ENCODE measurements at regions not wholly inside any gene's neighbourhood (a gene's known extent, or its start where the extent isn't known, plus 50 kb on each side); places are given as distances from the start of the nearest gene placed in this dataset.

- Mint-ChIP-seq H3K4me3 (ENCODE audit: low read depth, unreplicated experiment) (no peak overlapping the region), H3K27ac (ENCODE audit: unreplicated experiment) (no peak overlapping the region), H3K9me3 (ENCODE audit: low read depth, unreplicated experiment) (no peaks in the 10 kb centered on the region), H3K4me1 (ENCODE audit: low read depth, unreplicated experiment) (no peaks in the 10 kb centered on the region), H3K27me3 (ENCODE audit: unreplicated experiment) (no peaks in the 10 kb centered on the region), H3K36me3 (ENCODE audit: insufficient read depth, unreplicated experiment) (no peaks in the 10 kb centered on the region)
- DNase-seq, result no peak
- TF ChIP-seq CTCF (IDR thresholded peaks at IDR 0.05; ENCODE audit: unreplicated experiment), result no peak
- intact Hi-C loops (cut with micrococcal nuclease; ENCODE audit: unreplicated experiment), result no loop called here
- CTCF ChIA-PET, result no interaction called here
- BruUV-seq (replicated peaks), result no TSS peak
These were observed 904.3 kb downstream of the DIAPH3 start for GRCh38 chr13:59259165-59260000.

- CTCF ChIA-PET, result no interaction called here
- H3K36me3 Mint-ChIP-seq (ENCODE audit: insufficient read depth, unreplicated experiment), result no peaks in the 10 kb centered on the region
- no peaks in the 10 kb centered on the region for H3K4me1 Mint-ChIP-seq (ENCODE audit: low read depth, unreplicated experiment)
- H3K27ac Mint-ChIP-seq (ENCODE audit: unreplicated experiment), result no peak overlapping the region
- TF ChIP-seq CTCF (IDR thresholded peaks at IDR 0.05; ENCODE audit: unreplicated experiment), result no peak
- no peak for DNase-seq
- intact Hi-C loops (cut with micrococcal nuclease; ENCODE audit: unreplicated experiment), result no loop called here
- H3K9me3 Mint-ChIP-seq (ENCODE audit: low read depth, unreplicated experiment), result no peaks in the 10 kb centered on the region
- no TSS peak for BruUV-seq (replicated peaks)
- no peak overlapping the region for H3K4me3 Mint-ChIP-seq (ENCODE audit: low read depth, unreplicated experiment)
- no peaks in the 10 kb centered on the region for H3K27me3 Mint-ChIP-seq (ENCODE audit: unreplicated experiment)
These were observed 901.7 kb downstream of the DIAPH3 start for GRCh38 chr13:59261928-59262488.

DNA sequence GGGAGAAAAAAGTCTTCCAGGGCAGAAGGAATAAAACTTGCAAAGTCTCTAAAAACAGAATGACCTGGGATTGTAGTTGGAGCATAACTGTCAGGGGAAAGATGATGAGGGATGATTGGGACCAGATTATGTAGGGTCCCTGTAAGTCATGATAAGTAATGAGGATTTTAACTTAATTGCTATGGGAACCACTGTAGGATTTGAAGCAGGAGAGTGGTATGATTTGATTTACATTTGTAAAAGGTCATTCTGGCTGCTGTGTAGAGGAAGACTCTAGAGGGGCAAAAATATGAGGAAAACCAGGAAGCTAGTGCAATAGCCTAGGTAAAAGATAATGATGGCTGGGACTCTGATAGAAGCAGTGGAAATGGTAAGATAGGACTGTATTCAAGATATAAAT lies 900.2 kb downstream of the DIAPH3 start:
- CTCF ChIA-PET, result no interaction called here
- Mint-ChIP-seq H3K36me3 (ENCODE audit: insufficient read depth, unreplicated experiment) (no peaks in the 10 kb centered on the region), H3K27ac (ENCODE audit: unreplicated experiment) (no peak overlapping the region), H3K4me1 (ENCODE audit: low read depth, unreplicated experiment) (no peaks in the 10 kb centered on the region), H3K27me3 (ENCODE audit: unreplicated experiment) (no peaks in the 10 kb centered on the region), H3K9me3 (ENCODE audit: low read depth, unreplicated experiment) (no peaks in the 10 kb centered on the region), H3K4me3 (ENCODE audit: low read depth, unreplicated experiment) (no peak overlapping the region)
- BruUV-seq (replicated peaks), result no TSS peak
- TF ChIP-seq CTCF (IDR thresholded peaks at IDR 0.05; ENCODE audit: unreplicated experiment), result no peak
- DNase-seq, result no peak
- intact Hi-C loops (cut with micrococcal nuclease; ENCODE audit: unreplicated experiment), result no loop called here

DNA sequence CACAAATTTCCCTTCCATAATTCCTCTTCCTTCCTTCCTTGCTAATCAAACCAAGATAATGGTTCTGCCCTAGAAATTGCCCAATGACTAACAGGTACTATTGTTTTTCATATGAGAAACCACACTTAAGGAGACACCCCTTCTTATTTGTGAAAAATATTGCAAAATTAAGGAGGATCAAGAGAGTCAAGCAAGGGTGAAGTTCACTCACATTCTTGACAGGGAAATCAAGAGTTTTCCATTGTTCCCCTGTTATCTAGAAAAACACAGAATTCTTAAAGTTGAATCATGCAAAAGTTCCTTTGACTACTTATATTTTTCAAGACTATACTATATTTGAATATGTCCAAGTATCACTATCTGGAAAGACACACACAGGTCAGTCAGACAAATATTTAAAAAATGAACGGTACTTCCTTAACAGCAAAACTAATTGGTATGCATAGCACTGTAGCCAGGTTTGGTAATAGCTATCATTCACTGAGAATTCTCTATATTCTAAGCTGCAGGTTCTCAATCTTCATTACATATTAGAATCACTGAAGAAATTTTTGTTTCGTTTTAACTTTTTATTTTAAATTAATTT lies 897.2 kb downstream of the DIAPH3 start:
- TF ChIP-seq CTCF (IDR thresholded peaks at IDR 0.05; ENCODE audit: unreplicated experiment), result no peak
- Mint-ChIP-seq H3K9me3 (ENCODE audit: low read depth, unreplicated experiment) (no peaks in the 10 kb centered on the region), H3K27me3 (ENCODE audit: unreplicated experiment) (no peaks in the 10 kb centered on the region), H3K27ac (ENCODE audit: unreplicated experiment) (no peak overlapping the region), H3K36me3 (ENCODE audit: insufficient read depth, unreplicated experiment) (no peaks in the 10 kb centered on the region), H3K4me1 (ENCODE audit: low read depth, unreplicated experiment) (no peaks in the 10 kb centered on the region), H3K4me3 (ENCODE audit: low read depth, unreplicated experiment) (no peak overlapping the region)
- no TSS peak for BruUV-seq (replicated peaks)
- no peak for DNase-seq
- intact Hi-C loops (cut with micrococcal nuclease; ENCODE audit: unreplicated experiment), result no loop called here
- CTCF ChIA-PET, result no interaction called here
